GM12878 (cell line): ENCODE measurements at regions not wholly inside any gene's neighbourhood (a gene's known extent, or its start where the extent isn't known, plus 50 kb on each side); places are given as distances from the start of the nearest gene placed in this dataset.
"Not testable (repeated sequence)": the region's sequence is repeated elsewhere in the genome, so short reads cannot be mapped to it uniquely, and the experiment has no call there.

Experiments
- BHLHE40 ChIP-seq, 2 experiments: fragments of 450-650 bp in 1 of 2; IDR thresholded peaks; 2 replicates each; pipeline ENCODE4 v1.6.1; 2011 to 2017; ENCODE audit warnings: low read depth in 2 of 2, borderline replicate concordance in 1 of 2, improper control_type of control experiment in 1 of 2, low read length in 1 of 2, mild to moderate bottlenecking in 1 of 2
- EP300 ChIP-seq, 2 experiments: fragments of 150-350 bp in 1 of 2; IDR thresholded peaks; 2 replicates each; pipeline ENCODE4 v1.6.1; 2011 to 2012; ENCODE audit warnings: low read depth in 2 of 2, low read length in 2 of 2, borderline replicate concordance in 1 of 2, improper control_type of control experiment in 1 of 2, inconsistent platforms in 1 of 2; ENCODE audit not compliant: control insufficient read depth in 1 of 2
- EZH2 ChIP-seq: IDR thresholded peaks from 2 replicates; pipeline ENCODE4 v1.6.1; 2012; ENCODE audit warnings: low read depth, mild to moderate bottlenecking, control low read depth, inconsistent platforms, low read length, borderline replicate concordance; ENCODE audit not compliant: control insufficient read depth
- NFIC ChIP-seq: IDR thresholded peaks from 2 replicates; pipeline ENCODE4 v1.6.1; 2012; ENCODE audit warnings: low read depth, mild to moderate bottlenecking, inconsistent platforms, low read length, moderate library complexity
- POLR2AphosphoS5 ChIP-seq: IDR thresholded peaks from 2 replicates; pipeline ENCODE4 v1.6.1; 2011; ENCODE audit warnings: mild to moderate bottlenecking, low read length, inconsistent platforms
- SIN3A ChIP-seq: IDR thresholded peaks from 2 replicates; pipeline ENCODE4 v1.6.1; 2012; ENCODE audit warnings: low read depth, low read length, improper control_type of control experiment
- STAT1 ChIP-seq: fragments of 450-650 bp; conservative IDR thresholded peaks from 2 replicates; pipeline ENCODE4 v1.6.1; 2014; ENCODE audit warnings: antibody characterized with exemption, mild to moderate bottlenecking
- TARDBP ChIP-seq: IDR thresholded peaks from 2 replicates; pipeline ENCODE4 v1.6.1; 2016; ENCODE audit warnings: borderline replicate concordance
- USF1 ChIP-seq: IDR thresholded peaks from 2 replicates; pipeline ENCODE4 v1.6.1; 2011; ENCODE audit warnings: borderline replicate concordance, low read depth, mild to moderate bottlenecking, moderate library complexity, mixed read lengths, low read length; ENCODE audit not compliant: insufficient read depth; ENCODE audit errors: extremely low read length
- TF ChIP-seq, protein P1 (sequence below), 3 experiments: IDR thresholded peaks in 2 of 3; conservative IDR thresholded peaks in 1 of 3; 2 replicates each; pipeline ENCODE4 v1.5.1; 2011; ENCODE audit warnings: low read depth in 3 of 3, low read length in 3 of 3, mild to moderate bottlenecking in 3 of 3, control low read depth in 2 of 3, moderate library complexity in 2 of 3, inconsistent platforms in 1 of 3, mixed read lengths in 1 of 3; ENCODE audit not compliant: control insufficient read depth in 2 of 3, insufficient read depth in 1 of 3; ENCODE audit errors: extremely low read depth in 1 of 3
- TF ChIP-seq, protein P2 (sequence below): IDR thresholded peaks from 2 replicates; pipeline ENCODE4 v1.6.1; 2012; ENCODE audit warnings: low read depth, low read length, improper control_type of control experiment
- TF ChIP-seq, protein P3 (sequence below): IDR thresholded peaks from 2 replicates; pipeline ENCODE4 v1.6.1; 2011; ENCODE audit warnings: low read depth, mild to moderate bottlenecking, low read length, moderate library complexity, borderline replicate concordance; ENCODE audit errors: extremely low read depth

DNA sequence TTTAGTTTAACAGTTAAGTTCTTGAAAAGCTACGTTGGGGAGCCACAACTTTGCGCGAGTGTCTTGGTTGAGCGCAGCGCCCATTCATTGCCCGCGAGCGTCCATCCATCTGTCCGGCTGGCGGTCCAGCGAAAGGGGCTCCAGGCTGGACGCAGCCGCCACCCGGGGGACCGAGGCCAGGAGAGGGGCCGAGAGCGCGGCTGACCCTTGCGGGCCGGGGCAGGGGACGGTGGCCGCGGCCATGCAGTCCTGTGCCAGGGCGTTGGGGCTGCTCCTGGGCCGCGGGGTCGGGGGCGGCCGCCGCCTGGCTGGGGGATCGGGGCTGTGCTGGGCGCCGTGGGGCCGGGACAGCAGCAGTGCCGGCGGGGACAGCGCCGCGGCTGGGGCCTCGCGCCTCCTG is 86.8 kb downstream of the ARL9 start:
- TF ChIP-seq, protein P1, sequence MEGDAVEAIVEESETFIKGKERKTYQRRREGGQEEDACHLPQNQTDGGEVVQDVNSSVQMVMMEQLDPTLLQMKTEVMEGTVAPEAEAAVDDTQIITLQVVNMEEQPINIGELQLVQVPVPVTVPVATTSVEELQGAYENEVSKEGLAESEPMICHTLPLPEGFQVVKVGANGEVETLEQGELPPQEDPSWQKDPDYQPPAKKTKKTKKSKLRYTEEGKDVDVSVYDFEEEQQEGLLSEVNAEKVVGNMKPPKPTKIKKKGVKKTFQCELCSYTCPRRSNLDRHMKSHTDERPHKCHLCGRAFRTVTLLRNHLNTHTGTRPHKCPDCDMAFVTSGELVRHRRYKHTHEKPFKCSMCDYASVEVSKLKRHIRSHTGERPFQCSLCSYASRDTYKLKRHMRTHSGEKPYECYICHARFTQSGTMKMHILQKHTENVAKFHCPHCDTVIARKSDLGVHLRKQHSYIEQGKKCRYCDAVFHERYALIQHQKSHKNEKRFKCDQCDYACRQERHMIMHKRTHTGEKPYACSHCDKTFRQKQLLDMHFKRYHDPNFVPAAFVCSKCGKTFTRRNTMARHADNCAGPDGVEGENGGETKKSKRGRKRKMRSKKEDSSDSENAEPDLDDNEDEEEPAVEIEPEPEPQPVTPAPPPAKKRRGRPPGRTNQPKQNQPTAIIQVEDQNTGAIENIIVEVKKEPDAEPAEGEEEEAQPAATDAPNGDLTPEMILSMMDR (IDR thresholded peaks at IDR 0.05 in 2 of 3, conservative IDR thresholded peaks at IDR 0.05 in 1 of 3; ENCODE audit: control insufficient read depth in 2 of 3, extremely low read depth in 1 of 3, insufficient read depth in 1 of 3, low read depth in 3 of 3, low read length in 3 of 3): not testable (repeated sequence)
- not testable (repeated sequence) for TF ChIP-seq NFIC; EZH2; USF1; POLR2AphosphoS5; BHLHE40 (IDR thresholded peaks at IDR 0.05; ENCODE audit: borderline replicate concordance in 1 of 2, low read depth in 2 of 2, low read length in 1 of 2); SIN3A; TARDBP; EP300 (IDR thresholded peaks at IDR 0.05; ENCODE audit: borderline replicate concordance in 1 of 2, control insufficient read depth in 1 of 2, low read depth in 2 of 2, low read length in 2 of 2); STAT1
- TF ChIP-seq, protein P2, sequence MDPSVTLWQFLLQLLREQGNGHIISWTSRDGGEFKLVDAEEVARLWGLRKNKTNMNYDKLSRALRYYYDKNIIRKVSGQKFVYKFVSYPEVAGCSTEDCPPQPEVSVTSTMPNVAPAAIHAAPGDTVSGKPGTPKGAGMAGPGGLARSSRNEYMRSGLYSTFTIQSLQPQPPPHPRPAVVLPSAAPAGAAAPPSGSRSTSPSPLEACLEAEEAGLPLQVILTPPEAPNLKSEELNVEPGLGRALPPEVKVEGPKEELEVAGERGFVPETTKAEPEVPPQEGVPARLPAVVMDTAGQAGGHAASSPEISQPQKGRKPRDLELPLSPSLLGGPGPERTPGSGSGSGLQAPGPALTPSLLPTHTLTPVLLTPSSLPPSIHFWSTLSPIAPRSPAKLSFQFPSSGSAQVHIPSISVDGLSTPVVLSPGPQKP: not testable (repeated sequence)
- TF ChIP-seq, protein P3, sequence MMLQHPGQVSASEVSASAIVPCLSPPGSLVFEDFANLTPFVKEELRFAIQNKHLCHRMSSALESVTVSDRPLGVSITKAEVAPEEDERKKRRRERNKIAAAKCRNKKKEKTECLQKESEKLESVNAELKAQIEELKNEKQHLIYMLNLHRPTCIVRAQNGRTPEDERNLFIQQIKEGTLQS: not testable (repeated sequence)
